DMS 273 treated with DMSO at 0.1 percent for 48 hours (cell line): ENCODE measurements at regions not wholly inside any gene's neighbourhood (a gene's known extent, or its start where the extent isn't known, plus 50 kb on each side); places are given as distances from the start of the nearest gene placed in this dataset.

Experiments
- DNase-seq: peaks from one replicate; lab custom pipeline; 2025; lab: John Stamatoyannopoulos, UW

DNA sequence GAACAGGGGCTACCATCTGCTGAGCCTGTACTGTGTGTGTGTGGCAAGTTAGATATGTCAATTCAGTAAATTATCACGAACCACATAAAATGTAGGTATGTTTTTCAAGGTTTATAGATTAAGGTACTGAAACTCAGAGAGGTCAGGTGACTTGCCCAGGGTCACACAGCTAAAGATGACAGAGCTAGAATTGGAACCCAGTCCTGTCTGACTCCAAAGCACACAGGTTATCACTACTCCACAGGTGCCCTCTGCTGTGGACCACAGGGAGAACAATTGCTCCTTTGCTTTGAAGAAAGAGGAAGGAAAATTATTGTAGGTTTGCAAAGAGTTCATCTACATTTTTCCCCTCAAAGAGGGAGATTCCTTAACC, 229.7 kb upstream of the AGAP1 start:
- DNase-seq = no peak

DNA sequence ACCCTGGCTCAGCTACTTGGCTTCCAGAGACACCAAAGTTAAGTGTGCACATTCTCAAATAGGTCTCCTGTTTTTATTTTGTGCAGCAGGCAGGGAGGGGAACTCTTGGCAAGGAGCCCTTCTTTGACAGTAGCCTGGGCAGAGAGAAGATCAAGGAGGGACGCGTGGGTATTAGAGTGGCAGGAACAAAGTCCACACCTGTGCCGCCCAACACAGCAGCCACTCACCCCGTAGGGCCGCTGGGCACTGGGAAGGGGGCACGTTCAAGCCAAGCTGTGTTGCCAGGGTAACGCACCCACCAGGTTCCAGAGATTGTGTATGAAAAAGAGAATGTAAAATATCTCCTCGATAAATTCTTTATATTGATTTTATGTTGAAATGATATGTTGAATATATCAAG, 229.3 kb upstream of the AGAP1 start:
- DNase-seq = no peak

DNA sequence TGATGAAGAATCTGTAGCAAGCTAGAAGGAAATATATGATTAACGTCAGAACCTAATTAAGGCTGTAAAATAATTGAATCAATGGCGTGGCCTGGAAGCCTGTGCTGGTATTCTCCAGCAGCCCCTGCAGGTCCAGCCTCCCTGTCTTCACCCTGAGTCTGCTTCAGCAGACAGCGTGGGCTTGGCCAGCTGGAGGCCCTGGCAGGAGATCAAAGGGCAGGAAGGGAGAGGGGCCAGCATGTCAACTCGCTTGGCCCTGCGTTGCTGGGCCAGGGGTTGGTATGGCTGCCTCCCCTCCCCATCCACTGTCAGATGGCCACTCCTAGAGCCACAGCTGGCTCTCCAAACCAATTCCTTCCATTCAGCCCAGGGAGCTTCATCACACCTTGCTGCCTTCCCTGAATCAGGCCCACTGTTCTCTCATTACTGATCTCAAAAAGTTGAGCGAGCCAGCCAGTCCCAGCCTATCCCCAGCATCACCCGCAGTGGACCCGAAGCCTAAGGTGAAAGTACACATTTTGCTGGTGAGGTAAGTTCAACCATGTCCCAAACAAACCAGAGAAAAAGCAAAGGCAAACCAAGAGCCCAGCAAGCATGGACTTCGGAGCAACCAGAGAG, 228.4 kb upstream of the AGAP1 start:
- no peak for DNase-seq

DNA sequence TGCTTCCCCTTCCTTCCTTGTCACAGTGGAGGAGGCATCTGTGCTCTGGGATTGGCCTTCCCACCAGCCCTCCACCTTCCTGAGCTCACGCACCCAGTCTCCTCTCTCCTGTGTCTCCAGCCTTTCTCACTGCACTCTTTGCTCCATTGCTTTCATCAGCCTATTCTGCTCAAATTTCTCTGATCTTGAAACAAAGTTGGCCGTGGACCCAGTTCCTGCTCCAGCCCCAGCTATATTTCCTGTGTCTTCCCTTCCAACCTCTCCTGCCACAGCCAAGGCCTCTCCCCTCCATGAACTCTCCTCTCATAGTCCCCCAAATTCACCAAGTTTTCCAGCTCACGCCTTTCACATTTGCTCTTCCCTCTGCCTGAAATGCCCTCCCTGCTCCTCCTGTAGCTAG, 226.6 kb upstream of the AGAP1 start:
- no peak for DNase-seq

DNA sequence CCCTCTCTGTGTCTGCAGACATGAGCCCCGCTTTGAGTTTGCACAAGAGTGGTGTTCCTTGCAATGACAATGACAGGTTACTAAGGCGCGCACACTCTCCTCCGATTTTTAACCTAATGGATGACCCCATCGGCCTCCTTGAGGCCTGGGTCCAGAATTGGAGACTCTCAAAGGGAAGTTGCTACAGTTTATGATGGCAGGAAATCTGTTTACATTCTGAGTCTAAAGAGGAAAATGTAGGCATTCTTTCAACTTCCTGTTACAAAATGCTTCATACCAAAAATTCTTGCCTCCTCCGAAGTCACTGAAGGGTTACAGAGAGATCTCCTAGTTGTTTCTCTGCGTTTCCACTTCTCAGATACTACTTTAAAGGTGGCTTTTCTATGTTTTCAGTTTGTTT, 225.3 kb upstream of the AGAP1 start:
- no peak for DNase-seq

DNA sequence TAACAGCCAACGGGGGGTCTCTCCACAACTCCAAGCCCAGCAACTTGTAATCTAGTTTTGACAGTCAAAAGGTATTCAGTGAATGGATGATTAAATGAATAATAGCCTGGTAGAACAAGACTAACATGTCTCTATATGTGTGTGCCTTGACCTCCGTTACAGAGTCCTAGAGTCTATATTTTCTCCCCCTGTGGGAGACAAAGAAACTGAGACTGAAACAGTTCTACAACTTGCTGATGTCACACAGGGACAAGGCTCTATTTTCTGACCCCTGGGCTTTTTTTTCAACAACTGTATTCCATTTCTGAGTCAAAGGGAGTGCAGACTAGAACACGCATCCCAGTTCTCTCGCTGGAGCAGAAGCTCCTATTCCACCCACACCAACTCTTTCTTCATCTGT, 223.6 kb upstream of the AGAP1 start:
- no peak for DNase-seq

DNA sequence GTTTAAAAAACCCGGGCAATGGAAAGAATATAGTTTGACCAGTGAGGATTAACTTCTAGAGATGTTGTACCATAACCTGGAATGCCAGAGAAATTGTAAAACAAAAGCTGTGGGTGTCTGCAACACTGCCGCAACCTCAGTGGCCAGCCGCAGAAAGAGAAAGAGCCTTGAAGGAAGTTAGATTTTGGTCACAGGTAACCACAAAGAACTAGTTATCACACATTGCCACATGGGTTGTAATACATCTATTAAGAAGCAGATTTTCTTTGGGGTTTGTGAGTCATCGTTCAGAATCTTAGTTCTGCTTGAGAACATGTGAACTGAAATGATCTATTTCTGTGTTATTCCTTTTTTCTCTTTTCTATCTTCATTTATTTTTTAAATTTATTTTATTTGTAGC, 222.9 kb upstream of the AGAP1 start:
- no peak for DNase-seq

DNA sequence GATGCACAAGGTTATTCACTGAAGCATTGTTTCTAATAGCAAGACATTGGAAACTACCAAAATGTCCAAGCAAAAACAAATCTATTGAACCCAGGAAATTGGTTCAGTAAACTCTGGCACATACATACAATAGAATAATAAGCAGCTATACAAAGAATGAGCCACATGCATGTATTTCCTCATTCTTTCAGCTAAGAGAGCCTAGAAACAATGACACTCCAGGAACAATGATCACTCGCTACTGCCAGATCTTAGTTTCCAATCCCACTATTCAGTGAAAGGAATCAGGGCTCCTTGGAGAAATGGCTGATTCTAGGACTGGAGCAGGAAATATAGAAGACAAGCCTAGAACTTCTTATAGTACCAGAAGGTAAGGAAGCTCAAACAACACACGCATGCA, 221.9 kb upstream of the AGAP1 start:
- DNase-seq = no peak

DNA sequence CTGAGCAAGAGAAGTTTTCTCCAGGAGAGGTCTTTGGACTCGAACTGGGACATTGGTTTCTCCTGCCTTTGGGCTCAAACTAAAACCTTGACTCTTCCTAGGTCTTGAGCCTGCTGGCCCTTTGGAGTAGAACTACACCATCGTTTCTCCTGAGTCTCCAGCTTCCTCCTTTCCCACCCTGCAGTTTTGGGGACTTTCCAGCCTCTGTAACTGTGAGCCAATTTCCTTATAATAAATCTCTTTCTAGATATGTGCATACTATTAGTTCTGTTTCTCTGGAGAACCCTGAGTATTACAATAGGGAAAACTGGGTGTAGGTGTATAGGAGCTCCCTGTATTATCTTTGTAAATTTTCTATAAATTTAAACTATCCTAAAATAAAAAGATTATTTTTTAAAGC, 219.8 kb upstream of the AGAP1 start:
- no peak for DNase-seq

DNA sequence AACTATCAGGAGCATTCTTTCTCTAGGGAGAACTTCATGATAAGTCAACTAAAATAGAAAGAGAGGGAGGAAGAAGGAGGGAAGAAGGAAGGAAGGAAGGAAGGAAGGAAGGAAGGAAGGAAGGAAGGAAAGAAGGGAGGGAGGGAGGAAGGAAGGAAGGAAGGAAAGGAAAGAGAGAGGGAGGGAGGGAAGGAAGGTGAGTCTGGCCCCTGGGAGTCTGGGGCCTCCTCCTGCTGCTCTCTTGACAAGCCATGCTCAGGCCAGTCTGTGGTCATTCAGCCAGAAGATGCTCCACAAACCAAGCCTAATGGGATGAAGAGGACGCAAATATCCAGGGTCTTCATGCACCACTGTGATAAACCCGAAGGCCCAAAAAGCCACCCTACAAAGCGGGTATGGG, 216.4 kb upstream of the AGAP1 start:
- DNase-seq = no peak

DNA sequence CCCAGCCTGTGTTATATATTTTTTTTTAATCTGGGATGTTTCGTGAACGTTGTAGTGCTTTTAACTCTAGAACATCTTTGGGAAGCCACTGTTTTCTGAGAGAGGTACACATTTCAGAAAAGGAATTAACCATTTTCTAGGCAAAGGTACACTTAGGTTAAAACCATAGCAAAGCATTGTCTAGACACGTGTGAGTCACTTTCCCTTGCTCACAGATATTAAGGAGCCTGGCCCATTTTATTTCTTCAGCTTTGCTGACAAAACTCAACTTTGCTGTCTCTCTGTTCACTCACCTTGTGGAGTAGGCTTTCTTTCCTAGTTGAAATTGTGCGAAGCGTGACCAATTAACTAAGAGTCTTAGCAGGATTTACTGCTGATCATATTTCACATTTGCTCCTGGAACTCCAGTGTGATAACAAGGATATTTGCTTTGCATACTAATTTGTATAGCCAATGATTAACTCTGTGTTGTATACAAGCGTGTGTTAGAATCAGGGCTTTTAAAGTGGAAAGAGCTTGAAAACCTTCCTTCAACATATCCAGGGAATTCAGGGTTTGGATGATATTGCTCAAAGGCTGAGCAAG, 215.0 kb upstream of the AGAP1 start:
- no peak for DNase-seq

DNA sequence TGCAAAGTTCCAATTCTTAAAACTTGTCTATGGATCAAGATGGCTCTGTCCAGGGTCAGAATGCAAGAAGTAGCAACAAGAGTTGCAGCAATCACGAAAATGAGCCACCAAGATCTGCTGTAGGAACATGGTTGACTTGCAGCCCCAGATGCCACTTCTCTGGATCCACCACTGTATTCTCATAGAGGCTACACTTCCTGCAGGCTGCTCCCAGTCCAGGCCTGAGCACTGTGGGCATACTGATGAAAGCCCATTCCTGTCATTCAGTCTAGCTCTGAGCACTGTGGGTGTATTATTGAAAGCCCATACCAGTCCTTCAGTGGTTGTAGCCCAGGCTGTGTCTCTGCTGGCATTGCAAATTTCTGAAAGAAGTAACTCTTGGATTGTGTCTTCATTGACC, 213.9 kb upstream of the AGAP1 start:
- DNase-seq = no peak

DNA sequence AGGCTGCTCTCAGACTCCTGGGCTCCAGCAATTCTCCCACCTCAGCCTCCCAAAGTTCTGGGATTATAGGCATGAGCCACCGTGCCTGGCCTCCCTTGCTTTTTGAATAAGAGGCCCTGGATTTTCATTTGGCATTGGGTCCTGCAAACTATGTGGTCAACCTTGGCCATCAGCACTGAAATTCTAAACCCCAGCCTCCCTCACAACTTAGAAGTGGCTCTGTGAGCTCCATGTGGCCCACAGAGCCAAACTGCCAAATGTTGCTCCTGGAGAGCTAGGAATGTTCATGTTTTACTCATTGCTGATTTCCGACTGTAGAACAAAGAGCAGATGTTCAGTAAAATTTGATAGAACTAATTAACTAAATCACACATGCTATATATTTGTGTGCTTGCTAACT, 210.6 kb upstream of the AGAP1 start:
- DNase-seq = no peak

DNA sequence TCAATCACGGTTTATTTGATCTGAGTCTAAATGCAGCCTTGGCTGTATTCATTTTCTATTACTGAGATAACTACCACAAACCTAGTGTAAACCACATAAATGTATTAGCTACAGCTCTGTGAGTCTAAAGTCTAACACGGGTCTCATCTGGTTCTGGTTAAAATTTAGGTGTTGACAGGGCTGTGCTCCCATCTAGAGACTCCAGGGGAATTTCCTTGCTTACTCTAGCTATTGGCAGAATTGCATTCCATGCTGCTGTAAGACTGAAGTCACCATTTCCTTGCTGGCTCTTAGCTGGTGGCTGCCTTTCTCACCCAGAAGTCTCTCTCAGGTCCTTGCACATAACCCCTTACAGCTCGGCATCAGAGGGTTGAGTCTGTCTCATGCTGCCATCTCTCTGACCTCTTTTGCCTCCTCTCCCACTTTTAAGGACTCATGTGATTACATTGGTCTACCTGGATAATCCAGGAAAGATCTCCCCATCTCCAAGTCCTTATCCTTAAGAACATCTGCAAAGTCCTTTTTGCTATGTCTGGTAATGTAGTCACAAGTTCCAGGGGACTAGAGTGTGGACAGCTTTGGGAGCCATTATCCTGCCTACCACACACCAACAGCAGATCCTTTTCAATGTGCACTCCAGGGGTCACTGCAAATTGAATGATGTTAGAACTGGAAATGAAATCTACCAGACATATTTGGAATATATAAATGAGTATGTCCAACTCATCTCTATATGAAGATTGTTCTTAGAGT, 207.0 kb upstream of the AGAP1 start:
- DNase-seq = no peak

DNA sequence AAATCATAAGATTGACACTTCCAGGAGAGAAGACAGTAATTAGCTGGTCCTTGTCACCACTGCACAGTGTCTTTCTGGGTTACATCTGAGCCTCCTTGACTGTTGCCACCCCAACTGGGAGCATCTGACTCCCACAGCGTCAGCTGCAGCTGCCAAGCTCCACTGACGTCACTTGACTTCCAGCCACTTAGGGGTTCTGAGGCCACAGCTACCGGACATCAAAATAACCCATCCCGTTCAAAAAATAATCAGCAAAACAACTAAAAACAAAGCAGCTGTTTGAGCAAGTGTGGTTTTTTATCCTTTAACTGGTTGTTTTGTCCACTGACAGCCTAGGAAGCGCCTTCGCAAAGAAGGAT, 206.5 kb upstream of the AGAP1 start:
- DNase-seq = no peak

DNA sequence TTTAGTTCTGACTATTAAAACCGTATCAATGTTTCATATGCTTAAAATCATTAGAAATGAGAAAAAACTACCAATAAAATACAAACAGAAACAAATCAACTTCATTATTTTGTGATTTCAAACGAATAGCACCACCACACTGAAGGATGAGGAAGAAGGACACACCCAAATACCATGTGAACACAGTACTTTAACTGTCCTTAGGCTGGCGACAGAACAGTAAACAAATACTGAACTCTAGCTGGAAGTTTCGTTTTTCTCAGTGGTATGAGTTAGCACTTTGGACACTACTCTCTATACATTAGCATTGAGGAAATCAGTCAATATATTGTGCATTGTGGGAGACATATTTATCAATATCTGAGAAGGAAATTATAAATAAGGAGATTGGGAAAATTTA, 202.4 kb upstream of the AGAP1 start:
- DNase-seq = no peak

DNA sequence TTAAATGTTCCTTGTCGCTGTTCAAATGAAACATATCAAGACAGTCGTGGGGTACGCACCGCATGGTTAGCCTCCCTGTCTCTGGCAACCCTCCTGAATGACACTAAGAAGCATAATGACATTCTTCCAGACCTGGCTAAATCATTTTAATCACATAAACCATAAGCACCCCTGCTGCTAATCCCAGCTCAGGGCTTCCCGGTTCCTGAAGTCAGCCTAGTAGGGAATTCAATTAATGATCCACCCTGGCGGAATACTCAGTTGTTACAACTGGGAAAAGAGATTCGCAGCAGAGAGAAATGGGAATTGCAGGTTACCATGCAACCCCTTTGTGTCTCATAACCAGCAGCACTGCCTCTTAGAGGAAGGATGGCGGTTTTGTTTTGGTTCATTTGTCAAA, 200.8 kb upstream of the AGAP1 start:
- DNase-seq = no peak

DNA sequence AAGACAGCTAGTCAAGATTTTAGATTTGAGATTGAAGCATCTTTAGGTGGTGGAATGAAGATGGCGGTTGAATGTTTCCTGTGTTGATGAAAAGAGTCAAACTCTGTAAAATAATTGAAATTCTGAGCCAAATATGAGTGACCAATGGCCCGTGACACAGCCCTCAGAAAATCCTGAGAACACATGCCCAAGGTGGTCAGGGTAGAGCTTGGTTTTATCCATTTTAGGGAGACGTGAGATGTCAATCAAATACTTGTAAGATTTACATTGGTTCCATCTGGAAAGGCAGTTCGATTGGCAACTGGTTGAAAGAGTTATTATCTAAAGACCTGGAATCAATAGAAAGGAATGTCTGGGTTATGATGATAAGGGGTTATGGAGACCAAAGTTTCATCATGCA, 198.0 kb upstream of the AGAP1 start:
- DNase-seq = no peak

DNA sequence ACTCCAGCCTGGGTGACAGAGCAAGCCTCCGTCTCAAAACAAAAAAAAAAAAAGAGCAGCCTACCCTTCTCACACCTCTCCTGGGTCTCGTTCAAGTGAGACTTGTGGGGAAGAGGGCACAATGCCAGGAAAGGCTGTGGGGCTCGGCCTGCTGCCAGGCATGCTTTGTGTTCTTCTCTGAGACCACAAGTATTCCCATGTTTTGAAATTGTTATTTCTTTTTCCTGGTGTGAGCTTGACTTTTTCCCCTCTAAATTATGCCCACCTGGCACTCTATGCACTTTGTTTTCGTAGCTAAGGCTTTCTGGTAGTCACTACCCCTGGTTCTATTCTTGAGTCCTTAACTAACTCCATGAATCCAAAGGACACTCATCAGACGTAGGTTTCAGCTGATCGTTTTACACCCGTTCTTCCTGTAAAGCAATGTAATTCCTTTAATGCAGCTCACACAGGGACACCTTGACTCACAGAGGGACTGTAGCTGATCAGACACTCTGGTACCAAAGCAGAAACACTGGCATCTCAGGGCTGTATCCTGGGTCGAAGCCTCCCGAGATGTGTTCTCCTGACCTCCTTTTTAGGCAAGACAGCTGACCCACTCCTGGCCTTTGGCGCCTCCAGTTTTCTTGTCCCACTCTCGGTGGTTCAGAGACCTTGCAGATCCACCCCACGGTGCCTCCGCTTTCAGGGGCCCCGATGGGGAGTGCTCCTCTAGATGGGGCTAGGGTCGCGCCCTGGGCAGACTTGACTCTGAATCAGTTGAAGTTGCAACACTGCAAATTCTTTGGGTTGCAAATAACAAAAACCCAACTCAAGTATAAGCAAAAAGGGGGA, 193.3 kb upstream of the AGAP1 start:
- DNase-seq = no peak

DNA sequence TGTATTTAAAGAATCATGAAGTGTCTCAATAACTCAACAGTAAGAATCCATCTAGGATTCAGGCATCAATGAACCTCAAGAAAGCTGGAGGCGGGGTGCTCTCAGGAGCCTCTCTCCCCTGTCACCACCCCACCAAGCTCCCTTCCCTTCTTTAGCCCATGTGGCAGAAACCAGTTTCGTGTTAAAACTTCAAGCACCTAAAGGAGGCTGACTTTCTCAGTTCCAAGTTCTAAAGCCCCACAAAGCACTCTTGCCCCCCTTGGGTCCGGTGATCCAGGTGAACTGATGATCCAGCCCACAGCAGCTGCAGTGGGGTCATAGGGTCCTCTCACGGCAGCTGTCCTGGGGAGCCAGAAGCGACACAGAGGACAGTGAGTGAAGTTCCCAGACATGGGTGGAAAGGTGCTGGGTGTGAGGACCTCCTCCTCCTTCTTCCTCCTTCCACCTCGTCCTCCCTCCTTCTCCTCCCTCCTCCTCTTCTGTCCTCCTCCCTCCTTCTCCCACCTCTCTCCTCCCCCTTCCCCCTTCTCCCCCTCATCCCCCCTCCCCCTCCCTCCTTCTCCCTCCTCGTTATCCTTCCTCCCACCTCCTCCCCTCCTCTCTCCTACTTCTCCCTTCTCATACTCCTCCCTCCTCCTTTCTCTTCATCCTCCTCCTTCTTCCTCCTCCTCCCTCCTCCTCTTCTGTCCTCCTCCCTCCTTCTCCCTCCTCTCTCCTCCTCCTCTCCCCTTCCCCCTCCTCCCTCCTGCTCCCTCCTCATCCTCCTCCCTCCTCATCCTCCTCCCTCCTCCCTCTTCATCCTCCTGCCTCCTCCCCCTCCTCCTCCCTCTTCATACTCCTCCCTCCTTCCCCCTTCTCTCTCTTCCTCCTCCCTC, 192.4 kb upstream of the AGAP1 start:
- no peak for DNase-seq

DNA sequence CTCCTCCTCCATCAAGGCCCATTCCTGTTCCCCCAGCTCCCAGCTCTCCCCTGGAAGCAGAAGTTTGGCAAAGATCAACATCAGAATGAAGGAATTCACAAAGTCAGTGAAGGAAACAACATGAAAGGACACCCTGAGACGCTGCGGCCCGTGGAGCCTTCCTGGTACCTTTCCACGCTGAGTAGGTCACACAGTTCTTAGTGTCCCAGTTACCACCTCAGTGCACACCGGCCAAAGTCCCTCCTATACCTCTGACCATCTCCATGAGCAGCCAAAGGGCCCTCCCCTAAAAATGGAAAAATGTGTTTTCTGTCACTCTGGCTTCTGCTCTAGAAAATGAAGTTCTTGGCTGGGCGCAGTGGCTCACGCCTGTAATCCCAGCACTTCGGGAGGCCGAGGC, 191.6 kb upstream of the AGAP1 start:
- no peak for DNase-seq
